ENCODE measurements at regions not wholly inside any gene's neighbourhood (a gene's known extent, or its start where the extent isn't known, plus 50 kb on each side); places are given as distances from the start of the nearest gene placed in this dataset.

DNA sequence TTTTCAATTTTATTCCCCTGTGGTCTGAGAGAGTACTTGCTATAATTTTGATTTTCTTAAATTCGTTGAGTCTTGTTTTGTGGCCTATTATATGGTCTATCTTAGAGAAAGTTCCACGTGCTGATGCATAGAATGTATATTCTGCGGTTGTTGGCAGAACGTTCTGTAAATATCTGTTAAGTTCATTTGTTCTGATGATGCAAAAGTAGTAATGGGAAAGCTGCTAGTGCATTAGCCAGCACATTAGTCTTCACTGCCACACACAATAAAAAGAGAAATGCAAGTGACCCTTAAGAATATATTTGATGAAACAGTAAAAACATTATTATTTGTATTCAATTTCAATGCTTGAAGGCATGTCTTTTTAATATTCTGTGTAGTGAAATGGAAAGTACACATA is 84.8 kb downstream of the GTPBP8 start:
- in situ Hi-C loops (cut with MboI; ENCODE audit: low pct_unique_long_range_greater_than_20kb, low sequenced_read_pairs, unreplicated experiment) = no loop called here
- no peak for TF ChIP-seq CTCF (IDR thresholded peaks at IDR 0.05; ENCODE audit: extremely low read depth, insufficient read depth, missing control alignments)

DNA sequence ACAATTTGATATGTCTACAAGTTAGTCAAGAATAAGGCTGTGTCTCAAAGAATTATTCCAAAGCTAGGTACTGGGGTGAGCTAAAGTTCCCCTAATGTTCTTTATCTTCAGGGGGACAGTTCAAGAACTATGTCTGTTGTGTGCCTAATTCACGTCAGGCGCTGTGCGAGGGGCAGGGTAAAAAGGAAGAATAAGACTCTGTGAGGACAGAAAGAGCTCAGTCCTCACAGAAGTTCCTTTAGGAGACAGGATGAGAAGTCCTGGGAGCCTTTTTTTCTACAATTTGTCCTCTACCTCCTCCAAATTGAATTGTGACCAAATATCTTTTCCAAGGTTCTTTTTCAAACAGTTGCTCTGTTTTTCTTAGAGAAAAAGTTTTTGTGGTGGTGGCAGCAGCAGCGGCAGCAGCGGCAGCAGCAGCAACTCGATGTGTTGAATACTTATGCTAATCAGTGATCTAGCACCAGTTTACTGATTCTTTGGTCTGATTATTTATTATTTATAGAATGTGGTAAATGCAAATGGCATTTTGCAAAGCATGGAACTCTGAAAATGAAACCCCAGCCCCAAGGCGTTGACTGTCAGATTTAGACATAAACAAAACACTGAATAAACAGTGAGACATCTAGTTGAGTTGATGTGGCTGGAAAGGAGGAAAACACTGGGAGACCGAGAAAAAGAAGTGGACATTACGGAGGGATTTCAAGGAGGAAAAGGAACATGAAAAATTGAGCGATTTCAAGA is 88.6 kb downstream of the GTPBP8 start:
- in situ Hi-C loops (cut with MboI; ENCODE audit: low pct_unique_long_range_greater_than_20kb, low sequenced_read_pairs, unreplicated experiment) = no loop called here
- TF ChIP-seq CTCF (IDR thresholded peaks at IDR 0.05; ENCODE audit: extremely low read depth, insufficient read depth, missing control alignments) = no peak
- peak; percentile 24 for DNase-seq (ENCODE audit: low spot score)

More for the DNA sequence above, 84.8 kb downstream of the GTPBP8 start:
- no peak for DNase-seq (ENCODE audit: low spot score)

DNA sequence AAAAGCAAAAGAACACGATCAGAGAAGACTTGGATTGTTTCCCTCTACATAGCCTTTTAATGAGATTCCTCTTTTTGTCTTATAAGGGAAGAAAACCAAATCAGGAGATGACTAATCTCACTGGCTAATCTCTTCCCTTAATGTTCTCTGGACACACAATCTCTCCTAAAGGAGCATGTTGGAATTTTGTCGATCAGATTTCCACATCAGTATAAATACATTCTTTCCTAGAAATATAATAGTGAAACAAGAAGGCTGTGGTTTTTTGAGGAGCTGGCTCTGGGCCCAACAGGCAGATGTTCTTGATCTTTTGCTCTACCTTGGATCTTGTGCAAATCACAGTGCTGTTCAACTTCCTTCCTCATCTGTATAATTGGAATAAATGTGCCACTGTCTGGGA is 94.0 kb downstream of the GTPBP8 start:
- in situ Hi-C loops (cut with MboI; ENCODE audit: low pct_unique_long_range_greater_than_20kb, low sequenced_read_pairs, unreplicated experiment) = no loop called here
- TF ChIP-seq CTCF (IDR thresholded peaks at IDR 0.05; ENCODE audit: extremely low read depth, insufficient read depth, missing control alignments) = no peak
- no peak for DNase-seq (ENCODE audit: low spot score)

- in situ Hi-C loops (cut with MboI; ENCODE audit: low pct_unique_long_range_greater_than_20kb, low sequenced_read_pairs, unreplicated experiment) = no loop called here
- DNase-seq (ENCODE audit: low spot score) = no peak
Observed at GRCh38 chr3:113086560-113087461, 96.0 kb downstream of the GTPBP8 start.

DNA sequence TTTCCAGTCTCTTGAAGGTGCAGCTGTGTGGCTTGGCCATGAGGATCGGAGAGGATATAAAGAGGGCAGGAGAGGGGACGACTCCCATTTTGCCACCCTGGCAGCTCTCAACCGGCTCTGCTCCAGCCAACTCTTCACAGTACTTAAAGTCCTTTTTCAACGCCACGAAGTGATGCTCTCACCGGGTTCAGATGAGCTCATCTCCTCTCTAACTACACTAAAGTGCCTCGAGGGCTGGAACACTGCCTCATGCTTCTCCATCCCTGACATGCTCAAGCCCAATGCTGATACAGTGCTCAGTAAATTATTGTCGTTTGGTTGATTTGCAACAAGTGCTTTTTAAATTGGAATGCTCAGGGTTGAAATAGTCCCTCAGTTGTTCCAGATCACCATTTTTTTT is 97.8 kb downstream of the GTPBP8 start:
- no peak for TF ChIP-seq CTCF (IDR thresholded peaks at IDR 0.05; ENCODE audit: extremely low read depth, insufficient read depth, missing control alignments)
- in situ Hi-C loops (cut with MboI; ENCODE audit: low pct_unique_long_range_greater_than_20kb, low sequenced_read_pairs, unreplicated experiment) = no loop called here
- DNase-seq (ENCODE audit: low spot score) = no peak

More at GRCh38 chr3:113086560-113087461, 96.0 kb downstream of the GTPBP8 start:
- no peak for TF ChIP-seq CTCF (IDR thresholded peaks at IDR 0.05; ENCODE audit: extremely low read depth, insufficient read depth, missing control alignments)

DNA sequence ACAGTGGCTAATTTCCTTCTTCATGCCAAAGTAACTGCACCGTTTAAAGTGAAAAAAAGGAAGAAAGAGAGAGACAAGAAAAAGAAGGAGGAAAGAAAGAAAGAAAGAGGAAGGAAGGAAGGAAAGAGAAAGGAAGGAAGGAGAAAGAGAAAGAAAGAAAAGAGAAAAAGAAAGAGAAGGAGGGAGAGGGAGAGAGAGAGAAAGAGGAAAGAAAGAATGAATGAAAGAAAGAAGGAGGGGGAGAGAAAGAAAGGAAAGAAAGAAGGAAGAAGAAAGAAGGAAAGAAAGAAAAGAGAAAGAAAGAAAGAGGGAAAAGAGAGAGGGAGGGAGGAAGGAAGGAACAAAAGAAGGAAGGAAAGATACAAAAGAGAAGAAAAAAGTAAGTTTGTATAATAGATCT is 100.6 kb downstream of the GTPBP8 start:
- in situ Hi-C loops (cut with MboI; ENCODE audit: low pct_unique_long_range_greater_than_20kb, low sequenced_read_pairs, unreplicated experiment) = no loop called here
- TF ChIP-seq CTCF (IDR thresholded peaks at IDR 0.05; ENCODE audit: extremely low read depth, insufficient read depth, missing control alignments) = no peak
- DNase-seq (ENCODE audit: low spot score) = no peak
